SIG-M5 treated with dmso at 0.1 percent for 504 hours (cell line): ENCODE measurements at regions not wholly inside any gene's neighbourhood (a gene's known extent, or its start where the extent isn't known, plus 50 kb on each side); places are given as distances from the start of the nearest gene placed in this dataset.
"Not testable (repeated sequence)": the region's sequence is repeated elsewhere in the genome, so short reads cannot be mapped to it uniquely, and the experiment has no call there.

ENCODE experiments used
- DNase-seq: peaks from one replicate; lab custom pipeline; 2025; ENCODE audit not compliant: unreplicated experiment; lab: John Stamatoyannopoulos, UW

GRCh38 chr4:103318327-103318726, 120.2 kb upstream of the CENPE start:
- no peak for DNase-seq

GRCh38 chr4:103308248-103308561, 110.1 kb upstream of the CENPE start:
- no peak for DNase-seq

GRCh38 chr4:103307453-103308247, 109.5 kb upstream of the CENPE start:
- no peak for DNase-seq

- DNase-seq, result no peak
These were observed 108.8 kb upstream of the CENPE start for GRCh38 chr4:103306870-103307375.

- DNase-seq, result no peak
These were observed 107.2 kb upstream of the CENPE start for GRCh38 chr4:103305355-103305754.

- DNase-seq, result no peak
These were observed 104.9 kb upstream of the CENPE start for GRCh38 chr4:103303011-103303410.

- no peak for DNase-seq
These were observed 94.8 kb upstream of the CENPE start for GRCh38 chr4:103292959-103293358.

- DNase-seq, result no peak
These were observed 94.2 kb upstream of the CENPE start for GRCh38 chr4:103292373-103292772.

GRCh38 chr4:103289186-103289585, 91.0 kb upstream of the CENPE start:
- no peak for DNase-seq

GRCh38 chr4:103272174-103272573, 74.0 kb upstream of the CENPE start:
- DNase-seq, result no peak

GRCh38 chr4:103268746-103269145, 70.6 kb upstream of the CENPE start:
- no peak for DNase-seq

- no peak for DNase-seq
These were observed 66.8 kb upstream of the CENPE start for GRCh38 chr4:103264905-103265304.

- not testable (repeated sequence) for DNase-seq
These were observed 57.9 kb upstream of the CENPE start for GRCh38 chr4:103256068-103256467.
